Natural killer cell (primary cell): ENCODE measurements at regions not wholly inside any gene's neighbourhood (a gene's known extent, or its start where the extent isn't known, plus 50 kb on each side); places are given as distances from the start of the nearest gene placed in this dataset.

Source experiments
- ATAC-seq, 3 donors: fragments of 150-1000 bp in 2 of 3; fragments of 200-7000 bp in 1 of 3; cut with Tn5 transposase; 1 replicate in 1 of 3; 2 replicates in 2 of 3; pipeline ENCODE4 v1.10.0; 2021; ENCODE audit warnings: mild to moderate bottlenecking in 2 of 3, moderate library complexity in 2 of 3
- DNase-seq, 2 donors: peaks; one replicate each; pipeline versions ENCODE4 v3.0.0 to v3.0.0-alpha.2; 2013 to 2021; ENCODE audit warnings: mixed read lengths in 1 of 2
- H3K27ac ChIP-seq: one replicate; pipeline ENCODE4 v1.5.1; 2013; ENCODE audit warnings: mild to moderate bottlenecking, low read length
- H3K27me3 ChIP-seq: one replicate; pipeline ENCODE4 v1.6.1; 2013; ENCODE audit warnings: low read length; ENCODE audit not compliant: control insufficient read depth, insufficient read depth
- H3K36me3 ChIP-seq: one replicate; pipeline ENCODE4 v1.6.1; 2013; ENCODE audit warnings: low read length; ENCODE audit not compliant: control insufficient read depth, insufficient read depth
- H3K4me1 ChIP-seq: one replicate; pipeline ENCODE4 v1.6.1; 2013; ENCODE audit warnings: low read length; ENCODE audit not compliant: control insufficient read depth, insufficient read depth
- H3K4me3 ChIP-seq: one replicate; pipeline ENCODE4 v1.5.1; 2013; ENCODE audit warnings: low read length
- H3K9me3 ChIP-seq: one replicate; pipeline ENCODE4 v1.6.1; 2013; ENCODE audit warnings: low read length; ENCODE audit not compliant: control insufficient read depth, insufficient read depth
- H3K27ac Mint-ChIP-seq, 2 donors: one replicate each; pipeline ENCODE4 v1.8.0; 2022; ENCODE audit warnings: mild to moderate bottlenecking in 2 of 2, mixed read lengths in 2 of 2, moderate library complexity in 1 of 2
- H3K27me3 Mint-ChIP-seq, 2 donors: one replicate each; pipeline ENCODE4 v1.8.0; 2022; ENCODE audit warnings: low read depth in 2 of 2, mixed read lengths in 2 of 2
- H3K36me3 Mint-ChIP-seq: one replicate; pipeline ENCODE4 v1.8.0; 2022; ENCODE audit warnings: mixed read lengths
- H3K4me1 Mint-ChIP-seq, 2 donors: one replicate each; pipeline ENCODE4 v1.8.0; 2022; ENCODE audit warnings: mixed read lengths in 2 of 2
- H3K4me3 Mint-ChIP-seq: one replicate; pipeline ENCODE4 v1.8.0; 2022; ENCODE audit warnings: mild to moderate bottlenecking, moderate library complexity, mixed read lengths
- H3K9me3 Mint-ChIP-seq, 2 donors: one replicate each; pipeline ENCODE4 v1.8.0; 2022; ENCODE audit warnings: mixed read lengths in 2 of 2
- CTCF ChIP-seq: fragments of 200-600 bp; IDR thresholded peaks from one replicate; pipeline ENCODE4 v1.8.0; 2022; ENCODE audit warnings: antibody characterized with exemption
- WGBS: methylation state at CpG from one replicate; pipeline ENCODE4 v1.1.7; 2013; ENCODE audit warnings: missing lambda C conversion rate; ENCODE audit not compliant: insufficient coverage; 5-methylcytosine and 5-hydroxymethylcytosine counted together
- intact Hi-C: fragments of 100-400 bp; cut with micrococcal nuclease; formaldehyde crosslinking; loops from one replicate; pipeline ENCODE4 v1.14.2; 2022

GRCh38 chrX:26851981-26852380 lies 611.2 kb downstream of the PPP4R3C start:
- TF ChIP-seq CTCF = no peak
- no peak for ATAC-seq
- H3K9me3 ChIP-seq = no peaks in the 10 kb centered on the region
- no peak overlapping the region for H3K4me3 ChIP-seq
- Mint-ChIP-seq H3K9me3 (peaks cover 7 to 9% of the 10 kb centered on the region in 2 donors), H3K4me1 (no peaks in the 10 kb centered on the region), H3K4me3 (no peak overlapping the region), H3K27ac (no peak overlapping the region), H3K27me3 (no peaks in the 10 kb centered on the region), H3K36me3 (no peaks in the 10 kb centered on the region)
- no peak overlapping the region for H3K27ac ChIP-seq
- WGBS = no CpG with 5 or more reads among the region's 1 CpG
- no peaks in the 10 kb centered on the region for H3K4me1 ChIP-seq
- no peaks in the 10 kb centered on the region for H3K36me3 ChIP-seq
- no peaks in the 10 kb centered on the region for H3K27me3 ChIP-seq
- no peak for DNase-seq
- intact Hi-C loops = no loop called here

GRCh38 chrX:26848511-26848910 lies 614.6 kb downstream of the PPP4R3C start:
- H3K9me3 Mint-ChIP-seq = peaks cover 3% of the 10 kb centered on the region in 2 donors
- DNase-seq (no peak), ATAC-seq (no peak)
- no peaks in the 10 kb centered on the region for H3K27me3 ChIP-seq
- H3K36me3 Mint-ChIP-seq = no peaks in the 10 kb centered on the region
- no peaks in the 10 kb centered on the region for H3K27me3 Mint-ChIP-seq
- H3K36me3 ChIP-seq = no peaks in the 10 kb centered on the region
- no peaks in the 10 kb centered on the region for H3K4me1 ChIP-seq
- no peak for TF ChIP-seq CTCF
- WGBS = no CpG with 5 or more reads among the region's 2 CpGs
- intact Hi-C loops = no loop called here
- no peaks in the 10 kb centered on the region for H3K4me1 Mint-ChIP-seq
- no peak overlapping the region for H3K4me3 Mint-ChIP-seq
- no peak overlapping the region for H3K27ac ChIP-seq
- H3K4me3 ChIP-seq = no peak overlapping the region
- H3K9me3 ChIP-seq = no peaks in the 10 kb centered on the region
- H3K27ac Mint-ChIP-seq = no peak overlapping the region

- H3K27me3 Mint-ChIP-seq = no peaks in the 10 kb centered on the region
- Histone ChIP-seq H3K36me3 (no peaks in the 10 kb centered on the region), H3K4me3 (no peak overlapping the region), H3K9me3 (no peaks in the 10 kb centered on the region), H3K4me1 (no peaks in the 10 kb centered on the region), H3K27ac (no peak overlapping the region), H3K27me3 (no peaks in the 10 kb centered on the region)
- H3K4me1 Mint-ChIP-seq = no peaks in the 10 kb centered on the region
- no peak for ATAC-seq
- no peak overlapping the region for H3K4me3 Mint-ChIP-seq
- H3K9me3 Mint-ChIP-seq = peaks cover 2 to 3% of the 10 kb centered on the region in 2 donors
- WGBS = 61% methylated on average over 2 of the region's 2 CpGs
- no peak for DNase-seq
- no peaks in the 10 kb centered on the region for H3K36me3 Mint-ChIP-seq
- no peak overlapping the region for H3K27ac Mint-ChIP-seq
- no peak for TF ChIP-seq CTCF
- intact Hi-C loops = no loop called here
These were observed 618.1 kb downstream of the PPP4R3C start for GRCh38 chrX:26845056-26845455.

- Histone ChIP-seq H3K4me1 (no peaks in the 10 kb centered on the region), H3K27me3 (no peaks in the 10 kb centered on the region), H3K9me3 (peaks cover 7% of the 10 kb centered on the region), H3K27ac (no peak overlapping the region), H3K36me3 (no peaks in the 10 kb centered on the region), H3K4me3 (no peak overlapping the region)
- no peak overlapping the region for H3K27ac Mint-ChIP-seq
- H3K4me1 Mint-ChIP-seq = no peaks in the 10 kb centered on the region
- DNase-seq (no peak), ATAC-seq (no peak)
- TF ChIP-seq CTCF = no peak
- peaks cover 0 to 7% of the 10 kb centered on the region in 2 donors for H3K9me3 Mint-ChIP-seq
- no peaks in the 10 kb centered on the region for H3K27me3 Mint-ChIP-seq
- no peak overlapping the region for H3K4me3 Mint-ChIP-seq
- 18% methylated on average over 1 of the region's 1 CpG for WGBS
- H3K36me3 Mint-ChIP-seq = no peaks in the 10 kb centered on the region
- intact Hi-C loops = no loop called here
These were observed 606.5 kb downstream of the MAGEB5 start for GRCh38 chrX:26822448-26822847.
